ENCODE measurements at regions not wholly inside any gene's neighbourhood (a gene's known extent, or its start where the extent isn't known, plus 50 kb on each side); places are given as distances from the start of the nearest gene placed in this dataset.
A peak's percentile ranks its signal among the peaks of the same experiment; 100 is the strongest.

- no peak for DNase-seq (ENCODE audit: low read depth)
Measured at GRCh38 chr2:226383461-226383860, 416.2 kb downstream of the IRS1 start.

GRCh38 chr2:226380679-226381078 is 418.9 kb downstream of the IRS1 start:
- DNase-seq (ENCODE audit: low read depth), result no peak

- no peak for DNase-seq (ENCODE audit: low read depth)
Measured at GRCh38 chr2:226378753-226379705, 420.6 kb downstream of the IRS1 start.

GRCh38 chr2:226376516-226377180 is 423.0 kb downstream of the IRS1 start:
- DNase-seq (ENCODE audit: low read depth), result no peak

GRCh38 chr2:226366920-226367319 is 432.7 kb downstream of the IRS1 start:
- DNase-seq (ENCODE audit: low read depth), result no peak

GRCh38 chr2:226364217-226364616 is 435.4 kb downstream of the IRS1 start:
- DNase-seq (ENCODE audit: low read depth), result no peak

- DNase-seq (ENCODE audit: low read depth), result no peak
Measured at GRCh38 chr2:226362980-226363379, 436.6 kb downstream of the IRS1 start.

GRCh38 chr2:226360658-226361057 is 439.0 kb downstream of the IRS1 start:
- no peak for DNase-seq (ENCODE audit: low read depth)

GRCh38 chr2:226358688-226359087 is 440.9 kb downstream of the IRS1 start:
- no peak for DNase-seq (ENCODE audit: low read depth)

- no peak for DNase-seq (ENCODE audit: low read depth)
Measured at GRCh38 chr2:226357816-226358215, 441.8 kb downstream of the IRS1 start.

- DNase-seq (ENCODE audit: low read depth), result no peak
Measured at GRCh38 chr2:226355600-226355999, 444.0 kb downstream of the IRS1 start.

- no peak for DNase-seq (ENCODE audit: low read depth)
Measured at GRCh38 chr2:226354434-226354833, 445.2 kb downstream of the IRS1 start.

- DNase-seq (ENCODE audit: low read depth), result no peak
Measured at GRCh38 chr2:226352941-226353560, 446.6 kb downstream of the IRS1 start.

- no peak for DNase-seq (ENCODE audit: low read depth)
Measured at GRCh38 chr2:226351711-226352110, 447.9 kb downstream of the IRS1 start.

GRCh38 chr2:226339616-226340015 is 460.0 kb downstream of the IRS1 start:
- DNase-seq (ENCODE audit: low read depth), result no peak

- no peak for DNase-seq (ENCODE audit: low read depth)
Measured at GRCh38 chr2:226338825-226339224, 460.8 kb downstream of the IRS1 start.

- peak; percentile 52 for DNase-seq (ENCODE audit: low read depth)
Measured at GRCh38 chr2:226337941-226338600, 461.5 kb downstream of the IRS1 start.

- DNase-seq (ENCODE audit: low read depth), result no peak
Measured at GRCh38 chr2:226336283-226336682, 463.3 kb downstream of the IRS1 start.

GRCh38 chr2:226334981-226335720 is 464.5 kb downstream of the IRS1 start:
- no peak for DNase-seq (ENCODE audit: low read depth)

GRCh38 chr2:226333388-226333787 is 466.2 kb downstream of the IRS1 start:
- no peak for DNase-seq (ENCODE audit: low read depth)

GRCh38 chr2:226330206-226330605 is 469.4 kb downstream of the IRS1 start:
- no peak for DNase-seq (ENCODE audit: low read depth)

- no peak for DNase-seq (ENCODE audit: low read depth)
Measured at GRCh38 chr2:226329180-226329579, 470.4 kb downstream of the IRS1 start.

Measured in GM04503 (cell line).